ENCODE measurements at regions not wholly inside any gene's neighbourhood (a gene's known extent, or its start where the extent isn't known, plus 50 kb on each side); places are given as distances from the start of the nearest gene placed in this dataset.

- DNase-seq (ENCODE audit: low read depth in 2 of 2), result no peak
These were observed 227.7 kb upstream of the HMGA2 start for GRCh38 chr12:65596514-65597091.

- no peak for DNase-seq (ENCODE audit: low read depth in 2 of 2)
These were observed 226.8 kb upstream of the HMGA2 start for GRCh38 chr12:65597527-65597926.

GRCh38 chr12:65598688-65599087 is 225.6 kb upstream of the HMGA2 start:
- no peak for DNase-seq (ENCODE audit: low read depth in 2 of 2)

- DNase-seq (ENCODE audit: low read depth in 2 of 2), result peak in 1 of 2 donors; percentile 30
These were observed 222.1 kb upstream of the HMGA2 start for GRCh38 chr12:65602253-65602609.

GRCh38 chr12:65602610-65603295 is 221.5 kb upstream of the HMGA2 start:
- DNase-seq (ENCODE audit: low read depth in 2 of 2), result peak; percentile 84 to 93

- DNase-seq (ENCODE audit: low read depth in 2 of 2), result peak; percentile 60 to 82
These were observed 220.6 kb upstream of the HMGA2 start for GRCh38 chr12:65603438-65604351.

GRCh38 chr12:65605019-65605418 is 219.3 kb upstream of the HMGA2 start:
- DNase-seq (ENCODE audit: low read depth in 2 of 2), result peak in 1 of 2 donors; percentile 7

GRCh38 chr12:65606008-65606766 is 218.1 kb upstream of the HMGA2 start:
- no peak for DNase-seq (ENCODE audit: low read depth in 2 of 2)

GRCh38 chr12:65607401-65607841 is 216.9 kb upstream of the HMGA2 start:
- peak in 1 of 2 donors; percentile 28 for DNase-seq (ENCODE audit: low read depth in 2 of 2)

- no peak for DNase-seq (ENCODE audit: low read depth in 2 of 2)
These were observed 215.9 kb upstream of the HMGA2 start for GRCh38 chr12:65608319-65608916.

GRCh38 chr12:65609359-65609771 is 214.9 kb upstream of the HMGA2 start:
- DNase-seq (ENCODE audit: low read depth in 2 of 2), result peak; percentile 47 to 84

GRCh38 chr12:65611396-65611795 is 212.9 kb upstream of the HMGA2 start:
- DNase-seq (ENCODE audit: low read depth in 2 of 2), result no peak

GRCh38 chr12:65612440-65612839 is 211.8 kb upstream of the HMGA2 start:
- DNase-seq (ENCODE audit: low read depth in 2 of 2), result peak in 1 of 2 donors; percentile 61

GRCh38 chr12:65613692-65614091 is 210.6 kb upstream of the HMGA2 start:
- DNase-seq (ENCODE audit: low read depth in 2 of 2), result no peak

- DNase-seq (ENCODE audit: low read depth in 2 of 2), result no peak
These were observed 209.9 kb upstream of the HMGA2 start for GRCh38 chr12:65614259-65614889.

GRCh38 chr12:65615118-65615517 is 209.2 kb upstream of the HMGA2 start:
- no peak for DNase-seq (ENCODE audit: low read depth in 2 of 2)

GRCh38 chr12:65616022-65616421 is 208.3 kb upstream of the HMGA2 start:
- DNase-seq (ENCODE audit: low read depth in 2 of 2), result no peak

- DNase-seq (ENCODE audit: low read depth in 2 of 2), result no peak
These were observed 205.7 kb upstream of the HMGA2 start for GRCh38 chr12:65618588-65618987.

GRCh38 chr12:65619018-65619417 is 205.3 kb upstream of the HMGA2 start:
- no peak for DNase-seq (ENCODE audit: low read depth in 2 of 2)

- no peak for DNase-seq (ENCODE audit: low read depth in 2 of 2)
These were observed 204.2 kb upstream of the HMGA2 start for GRCh38 chr12:65620046-65620445.

- no peak for DNase-seq (ENCODE audit: low read depth in 2 of 2)
These were observed 202.2 kb upstream of the HMGA2 start for GRCh38 chr12:65622056-65622455.
